ENCODE measurements at regions not wholly inside any gene's neighbourhood (a gene's known extent, or its start where the extent isn't known, plus 50 kb on each side); places are given as distances from the start of the nearest gene placed in this dataset.
"Not testable (repeated sequence)": the region's sequence is repeated elsewhere in the genome, so short reads cannot be mapped to it uniquely, and the experiment has no call there.

DNA sequence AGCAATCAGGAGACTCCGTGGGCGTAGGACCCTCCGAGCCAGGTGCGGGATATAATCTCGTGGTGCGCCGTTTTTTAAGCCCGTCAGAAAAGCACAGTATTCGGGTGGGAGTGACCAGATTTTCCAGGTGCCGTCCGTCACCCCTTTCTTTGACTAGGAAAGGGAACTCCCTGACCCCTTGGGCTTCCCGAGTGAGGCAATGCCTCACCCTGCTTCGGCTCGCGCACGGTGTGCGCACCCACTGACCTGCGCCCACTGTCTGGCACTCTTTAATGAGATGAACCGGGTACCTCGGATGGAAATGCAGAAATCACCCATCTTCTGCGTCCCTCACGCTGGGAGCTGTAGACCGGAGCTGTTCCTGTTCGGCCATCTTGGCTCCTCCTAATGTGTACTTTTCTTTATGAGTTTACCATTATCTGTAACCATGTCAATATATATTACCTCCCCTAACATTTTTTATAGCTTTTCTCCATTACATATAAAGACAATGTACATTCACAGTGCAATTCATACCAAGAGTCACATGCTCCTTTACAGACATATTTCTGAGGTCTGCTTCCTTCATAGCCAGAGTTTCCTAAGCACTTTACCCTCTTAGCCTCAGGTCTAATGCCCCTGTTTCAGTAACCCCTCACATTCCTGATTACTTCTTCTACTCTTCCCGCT, 71.4 kb upstream of the TLE4 start:
- not testable (repeated sequence) for TF ChIP-seq POLR2A (IDR thresholded peaks at IDR 0.05)
- TF ChIP-seq, protein P1, sequence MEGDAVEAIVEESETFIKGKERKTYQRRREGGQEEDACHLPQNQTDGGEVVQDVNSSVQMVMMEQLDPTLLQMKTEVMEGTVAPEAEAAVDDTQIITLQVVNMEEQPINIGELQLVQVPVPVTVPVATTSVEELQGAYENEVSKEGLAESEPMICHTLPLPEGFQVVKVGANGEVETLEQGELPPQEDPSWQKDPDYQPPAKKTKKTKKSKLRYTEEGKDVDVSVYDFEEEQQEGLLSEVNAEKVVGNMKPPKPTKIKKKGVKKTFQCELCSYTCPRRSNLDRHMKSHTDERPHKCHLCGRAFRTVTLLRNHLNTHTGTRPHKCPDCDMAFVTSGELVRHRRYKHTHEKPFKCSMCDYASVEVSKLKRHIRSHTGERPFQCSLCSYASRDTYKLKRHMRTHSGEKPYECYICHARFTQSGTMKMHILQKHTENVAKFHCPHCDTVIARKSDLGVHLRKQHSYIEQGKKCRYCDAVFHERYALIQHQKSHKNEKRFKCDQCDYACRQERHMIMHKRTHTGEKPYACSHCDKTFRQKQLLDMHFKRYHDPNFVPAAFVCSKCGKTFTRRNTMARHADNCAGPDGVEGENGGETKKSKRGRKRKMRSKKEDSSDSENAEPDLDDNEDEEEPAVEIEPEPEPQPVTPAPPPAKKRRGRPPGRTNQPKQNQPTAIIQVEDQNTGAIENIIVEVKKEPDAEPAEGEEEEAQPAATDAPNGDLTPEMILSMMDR (IDR thresholded peaks at IDR 0.05): not testable (repeated sequence)

All from thyroid gland (tissue), 4 donors.